IMR-90 (cell line): ENCODE measurements at regions not wholly inside any gene's neighbourhood (a gene's known extent, or its start where the extent isn't known, plus 50 kb on each side); places are given as distances from the start of the nearest gene placed in this dataset.

Experiments
- ATAC-seq: fragments of 200-7000 bp; cut with Tn5 transposase; 2 replicates; pipeline ENCODE4 v1.9.1; 2020; ENCODE audit warnings: low read depth, mild to moderate bottlenecking, moderate library complexity
- BruUV-seq: library from RNA; stranded (reverse); fragments of 400-500 nt; replicated peaks from 2 replicates; lab custom pipeline; 2021; lab: Mats Ljungman, UMichigan
- CTCF ChIA-PET: fragments of 300-600 bp; formaldehyde crosslinking; extraction: SDS; loops from one replicate; lab custom pipeline; 2021; ENCODE audit warnings: antibody characterized with exemption; lab: Yijun Ruan, JAX
- POLR2A ChIA-PET: fragments of 300-600 bp; sonication (Branson Sonifier 250); formaldehyde crosslinking; loops from one replicate; lab custom pipeline; 2022; ENCODE audit warnings: antibody characterized with exemption; ENCODE audit not compliant: unreplicated experiment; lab: Charles Lee
- DNase-seq: peaks from one replicate; pipeline ENCODE4 v3.0.0; 2013
- H2AFZ ChIP-seq: replicated peaks from 2 replicates; pipeline ENCODE3; 2013; ENCODE audit warnings: low read length, mild to moderate bottlenecking; ENCODE audit not compliant: poor library complexity
- H2AK5ac ChIP-seq: 2 replicates; pipeline ENCODE4 v1.6.1; 2013; ENCODE audit warnings: low read depth, low read length, inconsistent platforms
- H2AK9ac ChIP-seq: replicated peaks from 2 replicates; pipeline ENCODE3; 2013; ENCODE audit warnings: mild to moderate bottlenecking, low read depth, low read length, moderate library complexity; ENCODE audit not compliant: poor library complexity
- H2BK120ac ChIP-seq: 2 replicates; pipeline ENCODE4 v1.6.1; 2013; ENCODE audit warnings: low read depth, low read length, inconsistent platforms
- H2BK15ac ChIP-seq: 3 replicates; pipeline ENCODE4 v1.6.1; 2013; ENCODE audit warnings: low read depth, low read length, inconsistent platforms
- H2BK20ac ChIP-seq: 2 replicates; pipeline ENCODE4 v1.6.1; 2013; ENCODE audit warnings: low read depth, mild to moderate bottlenecking, inconsistent platforms, low read length, moderate library complexity
- H2BK5ac ChIP-seq: 2 replicates; pipeline ENCODE4 v1.6.1; 2013; ENCODE audit warnings: mild to moderate bottlenecking, low read depth, low read length, inconsistent platforms; ENCODE audit not compliant: poor library complexity, severe bottlenecking
- H3K14ac ChIP-seq: replicated peaks from 2 replicates; pipeline ENCODE4 v1.6.1; 2013; ENCODE audit warnings: low read depth, low read length, inconsistent platforms
- H3K18ac ChIP-seq: 2 replicates; pipeline ENCODE4 v1.6.1; 2013; ENCODE audit warnings: low read depth, low read length, control low read depth
- H3K23ac ChIP-seq: 2 replicates; pipeline ENCODE4 v1.6.1; 2013; ENCODE audit warnings: low read depth, low read length, inconsistent platforms
- H3K27ac ChIP-seq: 2 replicates; pipeline ENCODE4 v1.5.1; 2013; ENCODE audit warnings: mild to moderate bottlenecking, control low read depth, low read length; ENCODE audit not compliant: insufficient read depth
- H3K27me3 ChIP-seq: 2 replicates; pipeline ENCODE4 v1.6.1; 2013; ENCODE audit warnings: low read length; ENCODE audit not compliant: control insufficient read depth, insufficient read depth
- H3K36me3 ChIP-seq: 2 replicates; pipeline ENCODE4 v1.6.1; 2013; ENCODE audit warnings: low read length, mixed read lengths; ENCODE audit not compliant: control insufficient read depth, insufficient read depth
- H3K4ac ChIP-seq: 2 replicates; pipeline ENCODE4 v1.6.1; 2013; ENCODE audit warnings: low read depth, low read length, inconsistent platforms
- H3K4me1 ChIP-seq: 2 replicates; pipeline ENCODE4 v1.6.1; 2013; ENCODE audit warnings: low read length, mixed read lengths; ENCODE audit not compliant: control insufficient read depth, insufficient read depth
- H3K4me2 ChIP-seq: 2 replicates; pipeline ENCODE4 v1.6.1; 2013; ENCODE audit warnings: low read depth, mild to moderate bottlenecking, control low read depth, low read length, moderate library complexity
- H3K4me3 ChIP-seq: 2 replicates; pipeline ENCODE4 v1.5.1; 2013; ENCODE audit warnings: low read depth, mild to moderate bottlenecking, control low read depth, low read length, moderate library complexity; ENCODE audit not compliant: insufficient read depth
- H3K56ac ChIP-seq: 2 replicates; pipeline ENCODE4 v1.6.1; 2013; ENCODE audit warnings: low read length, inconsistent platforms; ENCODE audit not compliant: insufficient read depth; ENCODE audit errors: extremely low read depth
- H3K79me1 ChIP-seq, 2 experiments: 2 replicates each; pipeline ENCODE4 v1.6.1; 2013; ENCODE audit warnings: low read length in 2 of 2, inconsistent platforms in 1 of 2, low read depth in 1 of 2
- H3K9ac ChIP-seq: 2 replicates; pipeline ENCODE4 v1.6.1; 2013; ENCODE audit warnings: low read depth, low read length, control low read depth
- H3K9me1 ChIP-seq: 2 replicates; pipeline ENCODE4 v1.6.1; 2013; ENCODE audit warnings: low read length, inconsistent platforms; ENCODE audit not compliant: insufficient read depth
- H3K9me3 ChIP-seq: 2 replicates; pipeline ENCODE4 v1.6.1; 2013; ENCODE audit warnings: low read length; ENCODE audit not compliant: control insufficient read depth, insufficient read depth
- H4K20me1 ChIP-seq: 2 replicates; pipeline ENCODE4 v1.6.1; 2013; ENCODE audit warnings: low read length, inconsistent platforms; ENCODE audit not compliant: insufficient read depth
- H4K5ac ChIP-seq: 2 replicates; pipeline ENCODE4 v1.6.1; 2013; ENCODE audit warnings: mild to moderate bottlenecking, low read depth, low read length, control low read depth
- H4K8ac ChIP-seq, 2 experiments: 2 replicates each; pipeline ENCODE4 v1.6.1; 2013; ENCODE audit warnings: low read depth in 2 of 2, low read length in 2 of 2, control low read depth in 1 of 2, inconsistent platforms in 1 of 2
- H4K91ac ChIP-seq: 2 replicates; pipeline ENCODE4 v1.6.1; 2013; ENCODE audit warnings: low read depth, low read length, inconsistent platforms; ENCODE audit not compliant: insufficient read depth
- CEBPB ChIP-seq: IDR thresholded peaks from 2 replicates; pipeline ENCODE4 v1.6.1; 2012; ENCODE audit warnings: low read depth, low read length, improper control_type of control experiment
- RFX5 ChIP-seq: IDR thresholded peaks from 2 replicates; pipeline ENCODE4 v1.8.0; 2012; ENCODE audit warnings: low read depth, mild to moderate bottlenecking, low read length, moderate library complexity
- WGBS, 2 experiments: methylation state at CpG; one replicate each; pipeline versions ENCODE4 v1.1.5 to v1.1.7; 2013; ENCODE audit warnings: missing lambda C conversion rate in 2 of 2; ENCODE audit not compliant: insufficient read length in 1 of 2; ENCODE audit errors: extremely low coverage in 2 of 2; 5-methylcytosine and 5-hydroxymethylcytosine counted together
- dilution Hi-C: fragments of 300-500 bp; cut with HindIII; formaldehyde crosslinking; loops from one replicate; pipeline ENCODE4 v1.14.3; 2018; ENCODE audit warnings: low sequenced_read_pairs; ENCODE audit not compliant: unreplicated experiment
- in situ Hi-C: fragments of 300-500 bp; cut with MboI; formaldehyde crosslinking; loops from 3 replicates; pipeline ENCODE4 v1.14.3; 2019; ENCODE audit warnings: low sequenced_read_pairs, inconsistent platforms, mixed read lengths
- intact Hi-C: fragments of 100-400 bp; cut with micrococcal nuclease; formaldehyde crosslinking; loops from 2 replicates; pipeline ENCODE4 v1.10.0; 2022

GRCh38 chr17:55639096-55639495, 83.6 kb downstream of the TMEM100 start:
- Histone ChIP-seq H3K27ac (no peak overlapping the region), H3K79me1 (no peaks in the 10 kb centered on the region), H3K9ac (no peak overlapping the region), H3K27me3 (peaks cover 5% of the 10 kb centered on the region), H4K5ac (no peak overlapping the region), H2AFZ (no peak overlapping the region), H3K9me3 (no peaks in the 10 kb centered on the region), H3K4ac (no peak overlapping the region), H2BK5ac (no peak overlapping the region), H3K23ac (no peak overlapping the region), H3K18ac (no peak overlapping the region), H4K8ac (no peak overlapping the region), H4K20me1 (no peaks in the 10 kb centered on the region), H2BK15ac (no peak overlapping the region), H2BK120ac (no peak overlapping the region), H3K14ac (no peak overlapping the region), H3K4me1 (no peaks in the 10 kb centered on the region), H2AK9ac (no peak overlapping the region), H3K36me3 (no peaks in the 10 kb centered on the region), H3K4me3 (no peak overlapping the region), H3K9me1 (no peaks in the 10 kb centered on the region), H2BK20ac (no peak overlapping the region), H3K56ac (no peak overlapping the region), H2AK5ac (no peak overlapping the region), H3K4me2 (no peak overlapping the region), H4K91ac (no peak overlapping the region)
- no peak for ATAC-seq
- intact Hi-C loops (no loop called here), in situ Hi-C loops (no loop called here), dilution Hi-C loops (no loop called here)
- ChIA-PET POLR2A (no interaction called here), CTCF (interaction anchor here (0.7 kb wide), 1 partner anchor 738 kb away, joined by 3 read pairs; no protein-coding TSS in a partner anchor)
- WGBS, 2 experiments: 60% methylated on average over 1 of the region's 4 CpGs; no CpG with 5 or more reads in 1 of the 2 experiments
- DNase-seq: no peak
- BruUV-seq: no TSS peak
- TF ChIP-seq CEBPB (no peak), RFX5 (no peak)
